ENCODE measurements at regions not wholly inside any gene's neighbourhood (a gene's known extent, or its start where the extent isn't known, plus 50 kb on each side); places are given as distances from the start of the nearest gene placed in this dataset.
"Not testable (repeated sequence)": the region's sequence is repeated elsewhere in the genome, so short reads cannot be mapped to it uniquely, and the experiment has no call there.

GRCh38 chr2:209191139-209191538 lies 232.7 kb upstream of the MAP2 start:
- no peak for DNase-seq

- DNase-seq, result no peak
These were observed 229.1 kb upstream of the MAP2 start for GRCh38 chr2:209194717-209195116.

- DNase-seq, result no peak
These were observed 215.6 kb upstream of the MAP2 start for GRCh38 chr2:209208211-209208610.

- no peak for DNase-seq
These were observed 213.9 kb upstream of the MAP2 start for GRCh38 chr2:209209943-209210342.

- no peak for DNase-seq
These were observed 193.3 kb upstream of the MAP2 start for GRCh38 chr2:209230560-209230959.

GRCh38 chr2:209236377-209236776 lies 187.5 kb upstream of the MAP2 start:
- DNase-seq, result no peak

GRCh38 chr2:209238765-209239584 lies 184.9 kb upstream of the MAP2 start:
- DNase-seq, result no peak

- DNase-seq, result no peak
These were observed 184.3 kb upstream of the MAP2 start for GRCh38 chr2:209239585-209239938.

- DNase-seq, result no peak
These were observed 183.6 kb upstream of the MAP2 start for GRCh38 chr2:209240204-209240603.

- DNase-seq, result no peak
These were observed 170.3 kb upstream of the MAP2 start for GRCh38 chr2:209253544-209253943.

GRCh38 chr2:209259767-209260166 lies 164.1 kb upstream of the MAP2 start:
- no peak for DNase-seq

GRCh38 chr2:209260281-209260680 lies 163.6 kb upstream of the MAP2 start:
- no peak for DNase-seq

- DNase-seq, result not testable (repeated sequence)
These were observed 162.3 kb upstream of the MAP2 start for GRCh38 chr2:209261366-209262053.

- DNase-seq, result no peak
These were observed 154.8 kb upstream of the MAP2 start for GRCh38 chr2:209269024-209269423.

GRCh38 chr2:209276000-209276399 lies 147.8 kb upstream of the MAP2 start:
- DNase-seq, result no peak

- DNase-seq, result no peak
These were observed 146.4 kb upstream of the MAP2 start for GRCh38 chr2:209277444-209277843.

GRCh38 chr2:209298601-209299000 lies 125.2 kb upstream of the MAP2 start:
- DNase-seq, result no peak

GRCh38 chr2:209299478-209299877 lies 124.4 kb upstream of the MAP2 start:
- not testable (repeated sequence) for DNase-seq

GRCh38 chr2:209300766-209301165 lies 123.1 kb upstream of the MAP2 start:
- DNase-seq, result not testable (repeated sequence)

- DNase-seq, result no peak
These were observed 118.8 kb upstream of the MAP2 start for GRCh38 chr2:209305026-209305425.

GRCh38 chr2:209305746-209306196 lies 118.1 kb upstream of the MAP2 start:
- DNase-seq, result no peak

- DNase-seq, result no peak
These were observed 116.5 kb upstream of the MAP2 start for GRCh38 chr2:209307161-209308001.

GRCh38 chr2:209308415-209308814 lies 115.4 kb upstream of the MAP2 start:
- no peak for DNase-seq

All from activated naive CD4-positive, alpha-beta T cell treated with Interleukin-2 at 50 U/mL for 16 hours (primary cell).